ENCODE measurements at regions not wholly inside any gene's neighbourhood (a gene's known extent, or its start where the extent isn't known, plus 50 kb on each side); places are given as distances from the start of the nearest gene placed in this dataset.

- Histone ChIP-seq H3K4me3 (ENCODE audit: insufficient read depth, low read depth, low read length) (no peak overlapping the region), H3K27me3 (ENCODE audit: control insufficient read depth, insufficient read depth, low read length) (no peaks in the 10 kb centered on the region), H3K36me3 (replicated peaks; ENCODE audit: control insufficient read depth, insufficient read depth, low read length) (no peaks in the 10 kb centered on the region)
- no peak for DNase-seq
These were observed 822.8 kb upstream of the CDH2 start for GRCh38 chr18:28999726-29000125.

- H3K4me3 ChIP-seq (ENCODE audit: insufficient read depth, low read depth, low read length): no peak overlapping the region
These were observed 818.4 kb upstream of the CDH2 start for GRCh38 chr18:28995319-28995718.

GRCh38 chr18:28984731-28985130, 807.8 kb upstream of the CDH2 start:
- H3K36me3 ChIP-seq (replicated peaks; ENCODE audit: control insufficient read depth, insufficient read depth, low read length): no peaks in the 10 kb centered on the region
- no peaks in the 10 kb centered on the region for H3K27me3 ChIP-seq (ENCODE audit: control insufficient read depth, insufficient read depth, low read length)
- H3K4me3 ChIP-seq (ENCODE audit: insufficient read depth, low read depth, low read length): no peak overlapping the region
- DNase-seq: no peak

More at GRCh38 chr18:28995319-28995718, 818.4 kb upstream of the CDH2 start:
- Histone ChIP-seq H3K27me3 (ENCODE audit: control insufficient read depth, insufficient read depth, low read length) (no peaks in the 10 kb centered on the region), H3K36me3 (replicated peaks; ENCODE audit: control insufficient read depth, insufficient read depth, low read length) (no peaks in the 10 kb centered on the region)
- peak; percentile 7 for DNase-seq

- Histone ChIP-seq H3K4me3 (ENCODE audit: insufficient read depth, low read depth, low read length) (no peak overlapping the region), H3K36me3 (replicated peaks; ENCODE audit: control insufficient read depth, insufficient read depth, low read length) (no peaks in the 10 kb centered on the region), H3K27me3 (ENCODE audit: control insufficient read depth, insufficient read depth, low read length) (no peaks in the 10 kb centered on the region)
- no peak for DNase-seq
These were observed 797.6 kb upstream of the CDH2 start for GRCh38 chr18:28974504-28974903.

GRCh38 chr18:28973324-28973723, 796.4 kb upstream of the CDH2 start:
- H3K27me3 ChIP-seq (ENCODE audit: control insufficient read depth, insufficient read depth, low read length): no peaks in the 10 kb centered on the region
- DNase-seq: no peak
- no peaks in the 10 kb centered on the region for H3K36me3 ChIP-seq (replicated peaks; ENCODE audit: control insufficient read depth, insufficient read depth, low read length)
- no peak overlapping the region for H3K4me3 ChIP-seq (ENCODE audit: insufficient read depth, low read depth, low read length)

GRCh38 chr18:28972333-28972907, 795.5 kb upstream of the CDH2 start:
- DNase-seq: no peak
- Histone ChIP-seq H3K36me3 (replicated peaks; ENCODE audit: control insufficient read depth, insufficient read depth, low read length) (no peaks in the 10 kb centered on the region), H3K4me3 (ENCODE audit: insufficient read depth, low read depth, low read length) (no peak overlapping the region), H3K27me3 (ENCODE audit: control insufficient read depth, insufficient read depth, low read length) (no peaks in the 10 kb centered on the region)

GRCh38 chr18:28963481-28963880, 786.6 kb upstream of the CDH2 start:
- no peak for DNase-seq
- no peak overlapping the region for H3K4me3 ChIP-seq (ENCODE audit: insufficient read depth, low read depth, low read length)
- H3K27me3 ChIP-seq (ENCODE audit: control insufficient read depth, insufficient read depth, low read length): no peaks in the 10 kb centered on the region
- H3K36me3 ChIP-seq (replicated peaks; ENCODE audit: control insufficient read depth, insufficient read depth, low read length): no peaks in the 10 kb centered on the region

GRCh38 chr18:28961669-28962228, 784.8 kb upstream of the CDH2 start:
- Histone ChIP-seq H3K4me3 (ENCODE audit: insufficient read depth, low read depth, low read length) (no peak overlapping the region), H3K27me3 (ENCODE audit: control insufficient read depth, insufficient read depth, low read length) (no peaks in the 10 kb centered on the region), H3K36me3 (replicated peaks; ENCODE audit: control insufficient read depth, insufficient read depth, low read length) (no peaks in the 10 kb centered on the region)
- peak; percentile 32 for DNase-seq

- H3K27me3 ChIP-seq (ENCODE audit: control insufficient read depth, insufficient read depth, low read length): no peaks in the 10 kb centered on the region
- no peak overlapping the region for H3K4me3 ChIP-seq (ENCODE audit: insufficient read depth, low read depth, low read length)
- no peaks in the 10 kb centered on the region for H3K36me3 ChIP-seq (replicated peaks; ENCODE audit: control insufficient read depth, insufficient read depth, low read length)
- DNase-seq: no peak
These were observed 783.2 kb upstream of the CDH2 start for GRCh38 chr18:28960146-28960545.

GRCh38 chr18:28952339-28952738, 775.4 kb upstream of the CDH2 start:
- H3K27me3 ChIP-seq (ENCODE audit: control insufficient read depth, insufficient read depth, low read length): no peaks in the 10 kb centered on the region
- no peak for DNase-seq
- no peak overlapping the region for H3K4me3 ChIP-seq (ENCODE audit: insufficient read depth, low read depth, low read length)
- H3K36me3 ChIP-seq (replicated peaks; ENCODE audit: control insufficient read depth, insufficient read depth, low read length): no peaks in the 10 kb centered on the region

GRCh38 chr18:28947900-28948299, 771.0 kb upstream of the CDH2 start:
- DNase-seq: no peak
- H3K4me3 ChIP-seq (ENCODE audit: insufficient read depth, low read depth, low read length): no peak overlapping the region

GRCh38 chr18:28946471-28946870, 769.5 kb upstream of the CDH2 start:
- Histone ChIP-seq H3K27me3 (ENCODE audit: control insufficient read depth, insufficient read depth, low read length) (no peaks in the 10 kb centered on the region), H3K36me3 (replicated peaks; ENCODE audit: control insufficient read depth, insufficient read depth, low read length) (no peaks in the 10 kb centered on the region), H3K4me3 (ENCODE audit: insufficient read depth, low read depth, low read length) (no peak overlapping the region)
- DNase-seq: no peak

More at GRCh38 chr18:28947900-28948299, 771.0 kb upstream of the CDH2 start:
- Histone ChIP-seq H3K36me3 (replicated peaks; ENCODE audit: control insufficient read depth, insufficient read depth, low read length) (no peaks in the 10 kb centered on the region), H3K27me3 (ENCODE audit: control insufficient read depth, insufficient read depth, low read length) (no peaks in the 10 kb centered on the region)

GRCh38 chr18:28922936-28923335, 746.0 kb upstream of the CDH2 start:
- Histone ChIP-seq H3K27me3 (ENCODE audit: control insufficient read depth, insufficient read depth, low read length) (no peaks in the 10 kb centered on the region), H3K4me3 (ENCODE audit: insufficient read depth, low read depth, low read length) (no peak overlapping the region), H3K36me3 (replicated peaks; ENCODE audit: control insufficient read depth, insufficient read depth, low read length) (no peaks in the 10 kb centered on the region)
- DNase-seq: no peak

GRCh38 chr18:28916456-28916855, 739.5 kb upstream of the CDH2 start:
- Histone ChIP-seq H3K36me3 (replicated peaks; ENCODE audit: control insufficient read depth, insufficient read depth, low read length) (no peaks in the 10 kb centered on the region), H3K27me3 (ENCODE audit: control insufficient read depth, insufficient read depth, low read length) (no peaks in the 10 kb centered on the region), H3K4me3 (ENCODE audit: insufficient read depth, low read depth, low read length) (no peak overlapping the region)
- no peak for DNase-seq

- DNase-seq: no peak
- no peaks in the 10 kb centered on the region for H3K36me3 ChIP-seq (replicated peaks; ENCODE audit: control insufficient read depth, insufficient read depth, low read length)
- no peaks in the 10 kb centered on the region for H3K27me3 ChIP-seq (ENCODE audit: control insufficient read depth, insufficient read depth, low read length)
- H3K4me3 ChIP-seq (ENCODE audit: insufficient read depth, low read depth, low read length): no peak overlapping the region
These were observed 728.6 kb upstream of the CDH2 start for GRCh38 chr18:28905509-28905908.

Data from H7 (cell line).